Inflammatory macrophage (primary cell): ENCODE measurements at regions not wholly inside any gene's neighbourhood (a gene's known extent, or its start where the extent isn't known, plus 50 kb on each side); places are given as distances from the start of the nearest gene placed in this dataset.
"Not testable (repeated sequence)": the region's sequence is repeated elsewhere in the genome, so short reads cannot be mapped to it uniquely, and the experiment has no call there.

ENCODE experiments used
- DNase-seq, 2 donors: peaks; one replicate each; pipeline ENCODE4 v3.0.0-alpha.2; 2020 to 2022

GRCh38 chr15:75792236-75792635, 51.0 kb upstream of the UBE2Q2 start:
- DNase-seq = not testable (repeated sequence)

GRCh38 chr15:75791337-75791713, 51.9 kb upstream of the UBE2Q2 start:
- DNase-seq = no peak

GRCh38 chr15:75790631-75791336, 52.5 kb upstream of the UBE2Q2 start:
- no peak for DNase-seq

GRCh38 chr15:75786575-75786947, 56.7 kb upstream of the UBE2Q2 start:
- no peak for DNase-seq

- no peak for DNase-seq
Observed at GRCh38 chr15:75785771-75786574, 57.3 kb upstream of the UBE2Q2 start.

- DNase-seq = not testable (repeated sequence)
Observed at GRCh38 chr15:75784511-75785480, 58.5 kb upstream of the UBE2Q2 start.

- DNase-seq = not testable (repeated sequence)
Observed at GRCh38 chr15:75783566-75783965, 59.7 kb upstream of the UBE2Q2 start.

GRCh38 chr15:75782926-75783325, 60.3 kb upstream of the UBE2Q2 start:
- no peak for DNase-seq

- not testable (repeated sequence) for DNase-seq
Observed at GRCh38 chr15:75780995-75781394, 62.3 kb upstream of the UBE2Q2 start.

- DNase-seq = no peak
Observed at GRCh38 chr15:75779504-75779903, 63.7 kb upstream of the UBE2Q2 start.

GRCh38 chr15:75776871-75777610, 64.4 kb upstream of the CSPG4 start:
- peak; percentile 9 to 35 for DNase-seq

- no peak for DNase-seq
Observed at GRCh38 chr15:75776065-75776423, 63.4 kb upstream of the CSPG4 start.

GRCh38 chr15:75775296-75776064, 62.8 kb upstream of the CSPG4 start:
- no peak for DNase-seq

GRCh38 chr15:75773974-75774373, 61.3 kb upstream of the CSPG4 start:
- DNase-seq = not testable (repeated sequence)

GRCh38 chr15:75771054-75771453, 58.4 kb upstream of the CSPG4 start:
- DNase-seq = not testable (repeated sequence)

GRCh38 chr15:75770131-75770530, 57.5 kb upstream of the CSPG4 start:
- DNase-seq = no peak

GRCh38 chr15:75768526-75768925, 55.9 kb upstream of the CSPG4 start:
- DNase-seq = not testable (repeated sequence)

- not testable (repeated sequence) for DNase-seq
Observed at GRCh38 chr15:75765551-75766305, 53.1 kb upstream of the CSPG4 start.

- not testable (repeated sequence) for DNase-seq
Observed at GRCh38 chr15:75764845-75765550, 52.4 kb upstream of the CSPG4 start.
